ENCODE measurements at regions not wholly inside any gene's neighbourhood (a gene's known extent, or its start where the extent isn't known, plus 50 kb on each side); places are given as distances from the start of the nearest gene placed in this dataset.

- H3K4me1 Mint-ChIP-seq (ENCODE audit: low read depth): no peaks in the 10 kb centered on the region
- DNase-seq (no peak), ATAC-seq (replicated peaks in 1 of 2) (no peak)
- no peaks in the 10 kb centered on the region for H3K9me3 Mint-ChIP-seq
- no peak overlapping the region for H3K27ac Mint-ChIP-seq
- H3K4me3 Mint-ChIP-seq: no peak overlapping the region
- peaks cover 5% of the 10 kb centered on the region for H3K27me3 Mint-ChIP-seq (ENCODE audit: low read depth)
- H3K36me3 Mint-ChIP-seq (ENCODE audit: insufficient read depth in 2 of 2): no peaks in the 10 kb centered on the region
These were observed 316.8 kb upstream of the CAMK1G start for GRCh38 chr1:209266590-209267205.

GRCh38 chr1:209267968-209268367 lies 315.5 kb upstream of the CAMK1G start:
- DNase-seq: no peak
- peaks cover 5% of the 10 kb centered on the region for H3K27me3 Mint-ChIP-seq (ENCODE audit: low read depth)
- no peak overlapping the region for H3K4me3 Mint-ChIP-seq
- H3K4me1 Mint-ChIP-seq (ENCODE audit: low read depth): no peaks in the 10 kb centered on the region
- no peaks in the 10 kb centered on the region for H3K36me3 Mint-ChIP-seq (ENCODE audit: insufficient read depth in 2 of 2)
- no peaks in the 10 kb centered on the region for H3K9me3 Mint-ChIP-seq
- H3K27ac Mint-ChIP-seq: no peak overlapping the region
- ATAC-seq (replicated peaks in 1 of 2): no peak

GRCh38 chr1:209268479-209268878 lies 315.0 kb upstream of the CAMK1G start:
- Mint-ChIP-seq H3K36me3 (ENCODE audit: insufficient read depth in 2 of 2) (no peaks in the 10 kb centered on the region), H3K4me1 (ENCODE audit: low read depth) (no peaks in the 10 kb centered on the region), H3K27ac (no peak overlapping the region), H3K9me3 (no peaks in the 10 kb centered on the region), H3K27me3 (ENCODE audit: low read depth) (peaks cover 5% of the 10 kb centered on the region), H3K4me3 (no peak overlapping the region)
- no peak for DNase-seq
- ATAC-seq (replicated peaks in 1 of 2): no peak

GRCh38 chr1:209276321-209276720 lies 307.2 kb upstream of the CAMK1G start:
- Mint-ChIP-seq H3K36me3 (ENCODE audit: insufficient read depth in 2 of 2) (no peaks in the 10 kb centered on the region), H3K4me3 (no peak overlapping the region), H3K4me1 (ENCODE audit: low read depth) (no peaks in the 10 kb centered on the region), H3K27me3 (ENCODE audit: low read depth) (peaks cover 6% of the 10 kb centered on the region), H3K9me3 (peaks cover 0 to 5% of the 10 kb centered on the region in 2 donors), H3K27ac (no peak overlapping the region)
- DNase-seq (no peak), ATAC-seq (replicated peaks in 1 of 2) (no peak)

- no peaks in the 10 kb centered on the region for H3K4me1 Mint-ChIP-seq (ENCODE audit: low read depth)
- no peak overlapping the region for H3K4me3 Mint-ChIP-seq
- H3K27me3 Mint-ChIP-seq (ENCODE audit: low read depth): peaks cover 6% of the 10 kb centered on the region
- peaks cover 0 to 5% of the 10 kb centered on the region in 2 donors for H3K9me3 Mint-ChIP-seq
- DNase-seq (no peak), ATAC-seq (replicated peaks in 1 of 2) (no peak)
- no peaks in the 10 kb centered on the region for H3K36me3 Mint-ChIP-seq (ENCODE audit: insufficient read depth in 2 of 2)
- H3K27ac Mint-ChIP-seq: no peak overlapping the region
These were observed 305.9 kb upstream of the CAMK1G start for GRCh38 chr1:209277662-209278061.

- no peak for DNase-seq
- no peak for ATAC-seq (replicated peaks in 1 of 2)
- Mint-ChIP-seq H3K27ac (no peak overlapping the region), H3K27me3 (ENCODE audit: low read depth) (no peaks in the 10 kb centered on the region), H3K36me3 (ENCODE audit: insufficient read depth in 2 of 2) (no peaks in the 10 kb centered on the region), H3K4me3 (no peak overlapping the region), H3K4me1 (ENCODE audit: low read depth) (no peaks in the 10 kb centered on the region), H3K9me3 (no peaks in the 10 kb centered on the region)
These were observed 291.8 kb upstream of the CAMK1G start for GRCh38 chr1:209291715-209292114.

GRCh38 chr1:209302779-209303568 lies 280.5 kb upstream of the CAMK1G start:
- Mint-ChIP-seq H3K27ac (no peak overlapping the region), H3K36me3 (ENCODE audit: insufficient read depth in 2 of 2) (no peaks in the 10 kb centered on the region), H3K27me3 (ENCODE audit: low read depth) (no peaks in the 10 kb centered on the region), H3K4me3 (no peak overlapping the region), H3K9me3 (peaks cover 0 to 2% of the 10 kb centered on the region in 2 donors), H3K4me1 (ENCODE audit: low read depth) (no peaks in the 10 kb centered on the region)
- ATAC-seq (replicated peaks in 1 of 2): no peak
- DNase-seq: no peak

GRCh38 chr1:209304166-209304565 lies 279.3 kb upstream of the CAMK1G start:
- Mint-ChIP-seq H3K4me1 (ENCODE audit: low read depth) (no peaks in the 10 kb centered on the region), H3K4me3 (no peak overlapping the region), H3K27ac (no peak overlapping the region), H3K27me3 (ENCODE audit: low read depth) (no peaks in the 10 kb centered on the region), H3K36me3 (ENCODE audit: insufficient read depth in 2 of 2) (no peaks in the 10 kb centered on the region), H3K9me3 (peaks cover 0 to 2% of the 10 kb centered on the region in 2 donors)
- no peak for ATAC-seq (replicated peaks in 1 of 2)
- no peak for DNase-seq

- ATAC-seq (replicated peaks in 1 of 2) (no peak), DNase-seq (no peak)
- H3K4me1 Mint-ChIP-seq (ENCODE audit: low read depth): no peaks in the 10 kb centered on the region
- no peak overlapping the region for H3K27ac Mint-ChIP-seq
- H3K36me3 Mint-ChIP-seq (ENCODE audit: insufficient read depth in 2 of 2): no peaks in the 10 kb centered on the region
- H3K4me3 Mint-ChIP-seq: no peak overlapping the region
- H3K27me3 Mint-ChIP-seq (ENCODE audit: low read depth): no peaks in the 10 kb centered on the region
- peaks cover 0 to 2% of the 10 kb centered on the region in 2 donors for H3K9me3 Mint-ChIP-seq
These were observed 278.1 kb upstream of the CAMK1G start for GRCh38 chr1:209305221-209305954.

- no peak overlapping the region for H3K4me3 Mint-ChIP-seq
- DNase-seq: no peak
- H3K36me3 Mint-ChIP-seq (ENCODE audit: insufficient read depth in 2 of 2): no peaks in the 10 kb centered on the region
- H3K4me1 Mint-ChIP-seq (ENCODE audit: low read depth): no peaks in the 10 kb centered on the region
- H3K27me3 Mint-ChIP-seq (ENCODE audit: low read depth): no peaks in the 10 kb centered on the region
- no peak overlapping the region for H3K27ac Mint-ChIP-seq
- H3K9me3 Mint-ChIP-seq: peaks cover 0 to 2% of the 10 kb centered on the region in 2 donors
- no peak for ATAC-seq (replicated peaks in 1 of 2)
These were observed 275.7 kb upstream of the CAMK1G start for GRCh38 chr1:209307846-209308245.

- DNase-seq: no peak
- ATAC-seq (replicated peaks in 1 of 2): no peak
- H3K36me3 Mint-ChIP-seq (ENCODE audit: insufficient read depth in 2 of 2): no peaks in the 10 kb centered on the region
- no peak overlapping the region for H3K27ac Mint-ChIP-seq
- no peaks in the 10 kb centered on the region for H3K4me1 Mint-ChIP-seq (ENCODE audit: low read depth)
- peaks cover 0 to 2% of the 10 kb centered on the region in 2 donors for H3K9me3 Mint-ChIP-seq
- no peak overlapping the region for H3K4me3 Mint-ChIP-seq
- no peaks in the 10 kb centered on the region for H3K27me3 Mint-ChIP-seq (ENCODE audit: low read depth)
These were observed 274.3 kb upstream of the CAMK1G start for GRCh38 chr1:209309198-209309597.

- Mint-ChIP-seq H3K36me3 (ENCODE audit: insufficient read depth in 2 of 2) (no peaks in the 10 kb centered on the region), H3K4me1 (ENCODE audit: low read depth) (no peaks in the 10 kb centered on the region), H3K9me3 (no peaks in the 10 kb centered on the region), H3K27ac (no peak overlapping the region), H3K4me3 (no peak overlapping the region), H3K27me3 (ENCODE audit: low read depth) (no peaks in the 10 kb centered on the region)
- ATAC-seq (replicated peaks in 1 of 2) (no peak), DNase-seq (no peak)
These were observed 271.7 kb upstream of the CAMK1G start for GRCh38 chr1:209311770-209312169.

- H3K4me3 Mint-ChIP-seq: no peak overlapping the region
- H3K27ac Mint-ChIP-seq: no peak overlapping the region
- H3K9me3 Mint-ChIP-seq: peaks cover 0 to 4% of the 10 kb centered on the region in 2 donors
- DNase-seq (no peak), ATAC-seq (replicated peaks in 1 of 2) (no peak)
- no peaks in the 10 kb centered on the region for H3K36me3 Mint-ChIP-seq (ENCODE audit: insufficient read depth in 2 of 2)
- no peaks in the 10 kb centered on the region for H3K27me3 Mint-ChIP-seq (ENCODE audit: low read depth)
- no peaks in the 10 kb centered on the region for H3K4me1 Mint-ChIP-seq (ENCODE audit: low read depth)
These were observed 266.6 kb upstream of the CAMK1G start for GRCh38 chr1:209316929-209317328.

Data from activated T-cell treated with anti-CD3 and anti-CD28 coated beads, Interleukin-2, amount 50 U/mL, for 72 hours (primary cell).